SK-N-SH treated with all-trans-retinoic acid at 6 μM for 48 hours (cell line): ENCODE measurements at regions not wholly inside any gene's neighbourhood (a gene's known extent, or its start where the extent isn't known, plus 50 kb on each side); places are given as distances from the start of the nearest gene placed in this dataset.

ENCODE experiments used
- ATAC-seq: fragments of 200-7000 bp; cut with Tn5 transposase; 3 replicates; pipeline ENCODE4 v1.9.1; 2020; ENCODE audit warnings: mild to moderate bottlenecking, moderate library complexity
- ARNTL ChIP-seq: fragments of 450-650 bp; formaldehyde crosslinking; IDR thresholded peaks from 2 replicates; pipeline ENCODE4 v1.5.0; 2020; ENCODE audit warnings: low read depth, mild to moderate bottlenecking, moderate library complexity, borderline replicate concordance
- CREB5 ChIP-seq: fragments of 250-450 bp; sonication (Bioruptor Pico); IDR thresholded peaks from 2 replicates; pipeline ENCODE4 v1.5.1; 2020; ENCODE audit warnings: low read depth, mild to moderate bottlenecking, moderate library complexity
- CSDC2 ChIP-seq: fragments of 250-450 bp; sonication (Bioruptor Pico); IDR thresholded peaks from 2 replicates; pipeline ENCODE4 v1.5.0; 2020; ENCODE audit warnings: mild to moderate bottlenecking, moderate library complexity
- ESRRG ChIP-seq: fragments of 250-450 bp; sonication (Bioruptor Pico); IDR thresholded peaks from 2 replicates; pipeline ENCODE4 v1.6.1; 2021; ENCODE audit warnings: mild to moderate bottlenecking
- GLIS3 ChIP-seq: fragments of 250-450 bp; sonication (Bioruptor Pico); IDR thresholded peaks from 2 replicates; pipeline ENCODE4 v1.5.0; 2020; ENCODE audit warnings: mild to moderate bottlenecking, moderate library complexity
- ISL1 ChIP-seq: fragments of 250-450 bp; sonication (Bioruptor Pico); IDR thresholded peaks from 2 replicates; pipeline ENCODE4 v2.1.2; 2022; ENCODE audit warnings: mild to moderate bottlenecking, moderate library complexity
- OSR1 ChIP-seq: fragments of 250-450 bp; sonication (Bioruptor Pico); IDR thresholded peaks from 2 replicates; pipeline ENCODE4 v1.8.0; 2022; ENCODE audit warnings: moderate library complexity, mild to moderate bottlenecking, inconsistent platforms
- POU6F1 ChIP-seq: fragments of 250-450 bp; sonication (Bioruptor Pico); IDR thresholded peaks from 2 replicates; pipeline ENCODE4 v1.8.0; 2021; ENCODE audit warnings: low read depth, mild to moderate bottlenecking, moderate library complexity, borderline replicate concordance
- PPARA ChIP-seq: fragments of 250-450 bp; sonication (Bioruptor Pico); IDR thresholded peaks from 2 replicates; pipeline ENCODE4 v1.5.0; 2020; ENCODE audit warnings: mild to moderate bottlenecking, borderline replicate concordance
- RARB ChIP-seq: fragments of 250-450 bp; sonication (Bioruptor Pico); IDR thresholded peaks from 2 replicates; pipeline ENCODE4 v1.8.0; 2021; ENCODE audit warnings: mild to moderate bottlenecking, moderate library complexity
- SNAI2 ChIP-seq: fragments of 250-450 bp; sonication (Bioruptor Pico); IDR thresholded peaks from 2 replicates; pipeline ENCODE4 v1.5.0; 2020; ENCODE audit warnings: mild to moderate bottlenecking, moderate library complexity
- TOX ChIP-seq: fragments of 250-450 bp; sonication (Bioruptor Pico); IDR thresholded peaks from 2 replicates; pipeline ENCODE4 v1.8.0; 2021; ENCODE audit warnings: mild to moderate bottlenecking, moderate library complexity, borderline replicate concordance
- TSHZ2 ChIP-seq: fragments of 250-450 bp; sonication (Bioruptor Pico); IDR thresholded peaks from 2 replicates; pipeline ENCODE4 v1.5.0; 2020; ENCODE audit warnings: mild to moderate bottlenecking, moderate library complexity
- ZC3H10 ChIP-seq: fragments of 250-450 bp; sonication (Bioruptor Pico); IDR thresholded peaks from 2 replicates; pipeline ENCODE4 v1.5.1; 2021; ENCODE audit warnings: mild to moderate bottlenecking, moderate library complexity
- ZFP3 ChIP-seq: fragments of 250-450 bp; sonication (Bioruptor Pico); IDR thresholded peaks from 2 replicates; pipeline ENCODE4 v1.5.0; 2020; ENCODE audit warnings: mild to moderate bottlenecking, moderate library complexity
- ZFP30 ChIP-seq: fragments of 450-650 bp; formaldehyde crosslinking; IDR thresholded peaks from 2 replicates; pipeline ENCODE4 v1.5.0; 2022; ENCODE audit warnings: mild to moderate bottlenecking, moderate library complexity
- ZNF565 ChIP-seq: fragments of 450-650 bp; formaldehyde crosslinking; conservative IDR thresholded peaks from 2 replicates; pipeline ENCODE4 v1.5.0; 2020; ENCODE audit warnings: low read depth, mild to moderate bottlenecking, moderate library complexity
- ZNF70 ChIP-seq: fragments of 450-650 bp; formaldehyde crosslinking; IDR thresholded peaks from 2 replicates; pipeline ENCODE4 v1.5.0; 2020; ENCODE audit warnings: mild to moderate bottlenecking, moderate library complexity
- ZNF8 ChIP-seq: fragments of 450-650 bp; formaldehyde crosslinking; IDR thresholded peaks from 2 replicates; pipeline ENCODE4 v1.5.0; 2020; ENCODE audit warnings: mild to moderate bottlenecking, moderate library complexity
- TF ChIP-seq, protein P1 (sequence below): fragments of 250-450 bp; sonication (Bioruptor Pico); IDR thresholded peaks from 2 replicates; pipeline ENCODE4 v1.8.0; 2020; ENCODE audit warnings: mild to moderate bottlenecking, moderate library complexity, borderline replicate concordance
- TF ChIP-seq, protein P2 (sequence below): fragments of 250-450 bp; sonication (Bioruptor Pico); IDR thresholded peaks from 2 replicates; pipeline ENCODE4 v1.5.1; 2021; ENCODE audit warnings: mild to moderate bottlenecking, moderate library complexity

GRCh38 chr6:9066726-9067125, 631.4 kb upstream of the SLC35B3 start:
- ATAC-seq: no peak
- TF ChIP-seq ZFP3 (CRISPR knock-in tag): no peak
- no peak for TF ChIP-seq TOX
- TF ChIP-seq POU6F1: no peak

DNA sequence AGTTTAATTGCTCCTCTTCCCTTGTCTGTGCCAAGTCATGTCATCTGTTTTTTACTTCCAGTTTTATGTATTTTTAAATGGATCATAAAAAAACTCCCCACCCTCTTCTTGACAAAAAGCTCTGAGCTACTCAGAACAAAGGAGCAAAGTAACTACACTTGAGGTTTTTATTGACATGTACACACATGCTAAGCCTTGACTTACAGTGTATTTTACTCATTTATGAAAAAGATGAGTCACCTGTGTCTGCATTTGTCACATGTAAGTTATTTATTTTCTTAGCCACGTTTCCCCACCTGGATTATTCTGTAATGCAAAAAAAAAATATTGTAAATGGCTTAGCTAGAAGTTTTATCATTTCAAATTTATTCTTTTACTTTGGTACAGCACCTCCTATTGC, 628.8 kb upstream of the SLC35B3 start:
- TF ChIP-seq TSHZ2 (CRISPR knock-in tag) (no peak), PPARA (CRISPR knock-in tag) (no peak), GLIS3 (CRISPR knock-in tag) (no peak), ARNTL (CRISPR knock-in tag) (no peak), ZNF70 (no peak), CSDC2 (CRISPR knock-in tag) (no peak), ZFP3 (CRISPR knock-in tag) (no peak), SNAI2 (CRISPR knock-in tag) (no peak), CREB5 (no peak), OSR1 (no peak), TOX (no peak), RARB (CRISPR knock-in tag) (no peak), ZC3H10 (CRISPR knock-in tag) (no peak), ISL1 (CRISPR knock-in tag) (no peak), POU6F1 (no peak)
- TF ChIP-seq, protein P1, sequence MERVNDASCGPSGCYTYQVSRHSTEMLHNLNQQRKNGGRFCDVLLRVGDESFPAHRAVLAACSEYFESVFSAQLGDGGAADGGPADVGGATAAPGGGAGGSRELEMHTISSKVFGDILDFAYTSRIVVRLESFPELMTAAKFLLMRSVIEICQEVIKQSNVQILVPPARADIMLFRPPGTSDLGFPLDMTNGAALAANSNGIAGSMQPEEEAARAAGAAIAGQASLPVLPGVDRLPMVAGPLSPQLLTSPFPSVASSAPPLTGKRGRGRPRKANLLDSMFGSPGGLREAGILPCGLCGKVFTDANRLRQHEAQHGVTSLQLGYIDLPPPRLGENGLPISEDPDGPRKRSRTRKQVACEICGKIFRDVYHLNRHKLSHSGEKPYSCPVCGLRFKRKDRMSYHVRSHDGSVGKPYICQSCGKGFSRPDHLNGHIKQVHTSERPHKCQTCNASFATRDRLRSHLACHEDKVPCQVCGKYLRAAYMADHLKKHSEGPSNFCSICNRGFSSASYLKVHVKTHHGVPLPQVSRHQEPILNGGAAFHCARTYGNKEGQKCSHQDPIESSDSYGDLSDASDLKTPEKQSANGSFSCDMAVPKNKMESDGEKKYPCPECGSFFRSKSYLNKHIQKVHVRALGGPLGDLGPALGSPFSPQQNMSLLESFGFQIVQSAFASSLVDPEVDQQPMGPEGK (CRISPR knock-in tag): no peak
- TF ChIP-seq, protein P2, sequence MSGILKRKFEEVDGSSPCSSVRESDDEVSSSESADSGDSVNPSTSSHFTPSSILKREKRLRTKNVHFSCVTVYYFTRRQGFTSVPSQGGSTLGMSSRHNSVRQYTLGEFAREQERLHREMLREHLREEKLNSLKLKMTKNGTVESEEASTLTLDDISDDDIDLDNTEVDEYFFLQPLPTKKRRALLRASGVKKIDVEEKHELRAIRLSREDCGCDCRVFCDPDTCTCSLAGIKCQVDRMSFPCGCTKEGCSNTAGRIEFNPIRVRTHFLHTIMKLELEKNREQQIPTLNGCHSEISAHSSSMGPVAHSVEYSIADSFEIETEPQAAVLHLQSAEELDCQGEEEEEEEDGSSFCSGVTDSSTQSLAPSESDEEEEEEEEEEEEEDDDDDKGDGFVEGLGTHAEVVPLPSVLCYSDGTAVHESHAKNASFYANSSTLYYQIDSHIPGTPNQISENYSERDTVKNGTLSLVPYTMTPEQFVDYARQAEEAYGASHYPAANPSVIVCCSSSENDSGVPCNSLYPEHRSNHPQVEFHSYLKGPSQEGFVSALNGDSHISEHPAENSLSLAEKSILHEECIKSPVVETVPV: no peak
- no peak for ATAC-seq

- ATAC-seq: no peak
- TF ChIP-seq GLIS3 (CRISPR knock-in tag) (no peak), SNAI2 (CRISPR knock-in tag) (no peak)
Measured at GRCh38 chr6:9062596-9062995, 627.3 kb upstream of the SLC35B3 start.

DNA sequence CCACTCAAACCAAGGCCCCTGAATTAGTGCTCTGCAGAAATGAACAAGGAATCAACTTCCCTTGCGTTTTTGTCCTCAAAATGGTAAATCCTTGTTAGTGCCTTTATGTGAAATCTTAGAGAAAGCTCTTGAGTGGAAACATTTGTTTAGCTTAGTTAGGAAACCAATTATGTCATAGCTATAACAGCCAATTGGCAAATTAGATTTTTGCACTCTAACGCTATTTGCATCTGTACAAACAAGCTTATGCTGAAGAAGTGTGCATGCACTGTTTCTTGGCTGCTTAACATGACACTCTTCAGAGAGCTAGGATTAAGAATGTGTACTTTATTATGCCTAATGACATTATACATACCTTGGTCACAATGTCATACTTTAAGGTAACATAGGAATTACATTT, 622.6 kb upstream of the SLC35B3 start:
- no peak for ATAC-seq
- TF ChIP-seq TSHZ2 (CRISPR knock-in tag) (no peak), TOX (no peak), ZC3H10 (CRISPR knock-in tag) (no peak), ZNF565 (CRISPR knock-in tag) (no peak), SNAI2 (CRISPR knock-in tag) (no peak), PPARA (CRISPR knock-in tag) (no peak), ESRRG (CRISPR knock-in tag) (no peak), ZNF8 (CRISPR knock-in tag) (no peak), ZFP30 (no peak), GLIS3 (CRISPR knock-in tag) (no peak), CREB5 (no peak)
